K562 (cell line): ENCODE measurements at regions not wholly inside any gene's neighbourhood (a gene's known extent, or its start where the extent isn't known, plus 50 kb on each side); places are given as distances from the start of the nearest gene placed in this dataset.

Experiments
- CEBPB ChIP-seq: fragments of 450-650 bp; IDR thresholded peaks from 2 replicates; pipeline ENCODE4 v1.6.1; 2016; ENCODE audit warnings: missing genetic modification characterization, missing compliant biosample characterization
- CUX1 ChIP-seq: fragments of 200-800 bp; sonication (Bioruptor generic); IDR thresholded peaks from 2 replicates; pipeline ENCODE4 v1.6.1; 2016; ENCODE audit warnings: missing genetic modification characterization, missing compliant biosample characterization
- DPF2 ChIP-seq: fragments of 450-650 bp; IDR thresholded peaks from 2 replicates; pipeline ENCODE4 v1.6.1; 2016
- ETS1 ChIP-seq: conservative IDR thresholded peaks from 2 replicates; pipeline ENCODE4 v1.6.1; 2011; ENCODE audit warnings: low read depth, mild to moderate bottlenecking, low read length; ENCODE audit not compliant: control insufficient read depth
- EZH2 ChIP-seq: IDR thresholded peaks from 2 replicates; pipeline ENCODE4 v1.6.1; 2012; ENCODE audit warnings: low read depth, mild to moderate bottlenecking, inconsistent platforms, low read length, borderline replicate concordance
- LARP7 ChIP-seq: fragments of 450-650 bp; IDR thresholded peaks from 2 replicates; pipeline ENCODE4 v1.6.1; 2016
- MXI1 ChIP-seq: IDR thresholded peaks from 2 replicates; pipeline ENCODE4 v1.6.1; 2011; ENCODE audit warnings: low read depth, mild to moderate bottlenecking, improper control_type of control experiment, low read length
- POLR2A ChIP-seq: fragments of 450-650 bp; conservative IDR thresholded peaks from 2 replicates; pipeline ENCODE4 v1.6.1; 2016
- REST ChIP-seq, 2 experiments: fragments of 450-650 bp; formaldehyde crosslinking in 1 of 2; IDR thresholded peaks; 2 replicates each; pipeline versions ENCODE4 v1.4.0 to v1.6.1; 2014 to 2020; ENCODE audit warnings: mild to moderate bottlenecking in 2 of 2, borderline replicate concordance in 1 of 2, low read depth in 1 of 2
- SP1 ChIP-seq: sonication (generic); formaldehyde crosslinking; IDR thresholded peaks from 2 replicates; pipeline ENCODE4 v1.8.1; 2022; ENCODE audit warnings: mild to moderate bottlenecking, missing genetic modification reagents
- UBTF ChIP-seq, 2 experiments: IDR thresholded peaks; 2 replicates each; pipeline ENCODE4 v1.6.1; 2012; ENCODE audit warnings: improper control_type of control experiment in 2 of 2, low read depth in 2 of 2, low read length in 2 of 2, borderline replicate concordance in 1 of 2
- YY1 ChIP-seq, 3 experiments: IDR thresholded peaks; 2 replicates each; pipeline ENCODE4 v1.6.1; 2011; ENCODE audit warnings: low read length in 2 of 3, mild to moderate bottlenecking in 2 of 3, moderate library complexity in 2 of 3, borderline replicate concordance in 1 of 3, control low read depth in 1 of 3, low read depth in 1 of 3; ENCODE audit not compliant: insufficient read depth in 3 of 3, insufficient replicate concordance in 2 of 3, control insufficient read depth in 1 of 3, insufficient read length in 1 of 3; ENCODE audit errors: extremely low read depth in 1 of 3
- ZNF639 ChIP-seq, 2 experiments: fragments of 200-800 bp in 1 of 2; sonication (Bioruptor generic) in 1 of 2; sonication (generic) in 1 of 2; formaldehyde crosslinking in 1 of 2; IDR thresholded peaks in 1 of 2; conservative IDR thresholded peaks in 1 of 2; 2 replicates each; pipeline versions ENCODE4 v1.5.0 to v1.6.1; 2016 to 2020; ENCODE audit warnings: missing compliant biosample characterization in 1 of 2, missing genetic modification characterization in 1 of 2, missing genetic modification reagents in 1 of 2

GRCh38 chr5:91264311-91265051 is 118.6 kb downstream of the ARRDC3 start:
- no peak for TF ChIP-seq YY1 (IDR thresholded peaks at IDR 0.05; ENCODE audit: borderline replicate concordance in 1 of 3, control insufficient read depth in 1 of 3, extremely low read depth in 1 of 3, insufficient read depth in 3 of 3, insufficient read length in 1 of 3, insufficient replicate concordance in 2 of 3, low read depth in 1 of 3, low read length in 2 of 3)
- no peak for TF ChIP-seq SP1
- no peak for TF ChIP-seq LARP7
- TF ChIP-seq REST (IDR thresholded peaks at IDR 0.05; ENCODE audit: borderline replicate concordance): no peak
- TF ChIP-seq REST (CRISPR knock-in tag; IDR thresholded peaks at IDR 0.05; ENCODE audit: low read depth): no peak
- TF ChIP-seq ETS1: no peak
- TF ChIP-seq MXI1: no peak
- no peak for TF ChIP-seq CEBPB (tag)
- TF ChIP-seq POLR2A: no peak
- no peak for TF ChIP-seq CUX1
- TF ChIP-seq DPF2: no peak
- TF ChIP-seq ZNF639 (CRISPR knock-in tag; conservative IDR thresholded peaks at IDR 0.05 in 1 of 2, IDR thresholded peaks at IDR 0.05 in 1 of 2): no peak
- no peak for TF ChIP-seq EZH2
- no peak for TF ChIP-seq UBTF (IDR thresholded peaks at IDR 0.05; ENCODE audit: borderline replicate concordance in 1 of 2, low read depth in 2 of 2, low read length in 2 of 2)
